Prostate gland (tissue), 2 donors: ENCODE measurements at regions not wholly inside any gene's neighbourhood (a gene's known extent, or its start where the extent isn't known, plus 50 kb on each side); places are given as distances from the start of the nearest gene placed in this dataset.

ENCODE experiments used
- CTCF ChIP-seq, 4 experiments: fragments of 200-600 bp in 2 of 4; fragments of 450-650 bp in 2 of 4; sonication (generic) in 2 of 4; IDR thresholded peaks; 1 replicate in 3 of 4; 2 replicates in 1 of 4; pipeline ENCODE4 v1.5.1; 2016 to 2019; ENCODE audit warnings: antibody characterized with exemption in 4 of 4, mild to moderate bottlenecking in 2 of 4, moderate library complexity in 2 of 4
- POLR2A ChIP-seq: fragments of 450-650 bp; IDR thresholded peaks from one replicate; pipeline ENCODE4 v1.6.1; 2016; ENCODE audit warnings: antibody characterized with exemption, mild to moderate bottlenecking

GRCh38 chr1:38186566-38186965 lies 140.0 kb upstream of the POU3F1 start:
- TF ChIP-seq CTCF (IDR thresholded peaks at IDR 0.05) (no peak), POLR2A (no peak)
